ENCODE measurements at regions not wholly inside any gene's neighbourhood (a gene's known extent, or its start where the extent isn't known, plus 50 kb on each side); places are given as distances from the start of the nearest gene placed in this dataset.

DNA sequence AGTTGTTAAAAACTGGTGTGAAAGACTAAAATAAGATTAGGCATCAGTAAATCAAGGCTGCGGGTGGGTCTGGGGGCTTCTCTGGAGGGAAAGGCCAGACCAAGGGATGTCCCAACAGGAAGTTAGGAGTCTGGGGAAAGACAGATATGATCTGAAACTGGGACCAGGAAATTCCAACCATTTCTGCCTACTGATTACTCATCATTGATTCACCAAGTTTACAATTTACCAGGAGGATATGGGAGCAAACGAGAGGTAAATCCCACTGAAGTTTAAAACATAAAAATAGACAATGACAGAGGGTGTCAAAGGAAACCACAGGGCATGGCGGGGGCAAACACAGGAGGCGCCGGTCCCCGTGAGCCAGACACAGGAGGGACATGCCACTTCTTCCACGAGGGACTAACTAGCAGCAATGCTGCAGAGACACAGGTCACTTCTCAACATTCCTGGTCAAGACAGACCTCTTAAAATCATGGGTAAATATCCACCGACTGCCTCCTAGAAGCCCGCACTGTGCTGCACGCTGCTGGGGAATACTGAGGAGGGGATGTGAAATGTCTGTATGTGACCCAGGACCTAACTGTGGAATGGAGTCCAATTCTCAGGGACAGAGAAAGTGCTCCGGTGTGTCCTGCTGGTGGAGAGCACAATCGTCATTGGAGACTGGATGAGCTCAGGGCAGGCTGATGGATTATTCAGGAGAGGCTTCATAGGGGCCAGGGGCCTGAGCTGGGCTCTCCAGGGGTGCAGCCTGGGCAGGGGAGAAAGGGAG, 153.4 kb upstream of the KLF14 start:
- Histone ChIP-seq H3K4me1 (ENCODE audit: control insufficient read depth, insufficient read depth, low read length) (peaks cover 3% of the 10 kb centered on the region), H3K36me3 (ENCODE audit: control insufficient read depth, insufficient read depth, low read length) (no peaks in the 10 kb centered on the region), H3K27ac (ENCODE audit: low read length) (no peak overlapping the region), H3K27me3 (ENCODE audit: control insufficient read depth, insufficient read depth, low read length) (peaks cover 3% of the 10 kb centered on the region), H3K9me3 (replicated peaks; ENCODE audit: control insufficient read depth, low read depth, low read length) (no peaks in the 10 kb centered on the region), H3K4me3 (ENCODE audit: low read length) (no peak overlapping the region)
- DNase-seq, result no peak
- WGBS (ENCODE audit: insufficient coverage), result 63% methylated on average over 7 of the region's 12 CpGs

DNA sequence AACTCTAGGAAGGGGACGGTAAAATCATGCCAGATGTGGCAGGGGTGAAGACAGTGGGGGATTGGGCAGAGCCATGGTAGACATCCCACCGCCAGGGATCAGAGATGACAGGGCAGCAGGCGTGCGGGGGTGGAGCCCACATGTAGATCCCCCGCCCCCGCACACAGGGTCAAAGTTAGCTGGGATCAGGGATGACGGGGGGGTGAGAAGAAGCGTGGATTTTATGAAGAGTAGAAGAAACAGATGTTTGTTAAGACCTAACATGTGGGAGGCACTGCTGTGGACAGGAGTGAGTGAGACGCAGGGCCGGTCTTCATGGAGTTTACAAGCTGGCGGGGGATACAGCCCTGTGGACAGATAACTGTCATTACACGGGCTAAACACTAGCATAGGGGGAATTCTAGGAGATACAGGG, 154.0 kb upstream of the KLF14 start:
- H3K4me1 ChIP-seq (ENCODE audit: control insufficient read depth, insufficient read depth, low read length), result peaks cover 3% of the 10 kb centered on the region
- no peak overlapping the region for H3K27ac ChIP-seq (ENCODE audit: low read length)
- peaks cover 2% of the 10 kb centered on the region for H3K27me3 ChIP-seq (ENCODE audit: control insufficient read depth, insufficient read depth, low read length)
- DNase-seq, result no peak
- H3K4me3 ChIP-seq (ENCODE audit: low read length), result no peak overlapping the region
- 56% methylated on average over 11 of the region's 12 CpGs for WGBS (ENCODE audit: insufficient coverage)
- no peaks in the 10 kb centered on the region for H3K9me3 ChIP-seq (replicated peaks; ENCODE audit: control insufficient read depth, low read depth, low read length)
- H3K36me3 ChIP-seq (ENCODE audit: control insufficient read depth, insufficient read depth, low read length), result no peaks in the 10 kb centered on the region

DNA sequence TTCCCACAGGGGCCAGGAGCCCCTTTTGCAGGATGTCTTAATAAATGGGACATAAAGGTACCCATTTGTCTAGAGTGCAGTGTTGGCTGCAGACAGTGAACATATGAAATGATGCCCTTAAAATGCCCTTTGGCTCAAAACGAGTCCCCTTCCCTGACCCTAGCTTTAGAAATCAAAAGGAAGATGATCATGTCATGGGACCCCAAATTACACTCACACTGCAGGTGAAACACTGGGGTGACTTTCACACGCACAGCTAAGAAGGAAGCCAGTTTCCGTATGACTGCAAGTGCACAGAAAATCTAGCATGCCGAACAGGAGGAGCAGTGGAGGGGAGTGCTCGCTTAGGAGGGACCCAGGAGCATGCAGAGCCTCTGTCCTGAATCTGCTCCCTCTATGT, 154.5 kb upstream of the KLF14 start:
- no peak overlapping the region for H3K27ac ChIP-seq (ENCODE audit: low read length)
- no peaks in the 10 kb centered on the region for H3K9me3 ChIP-seq (replicated peaks; ENCODE audit: control insufficient read depth, low read depth, low read length)
- WGBS (ENCODE audit: insufficient coverage), result 67% methylated on average over 4 of the region's 5 CpGs
- peaks cover 2% of the 10 kb centered on the region for H3K27me3 ChIP-seq (ENCODE audit: control insufficient read depth, insufficient read depth, low read length)
- no peak for DNase-seq
- H3K4me1 ChIP-seq (ENCODE audit: control insufficient read depth, insufficient read depth, low read length), result peaks cover 3% of the 10 kb centered on the region
- H3K36me3 ChIP-seq (ENCODE audit: control insufficient read depth, insufficient read depth, low read length), result no peaks in the 10 kb centered on the region
- H3K4me3 ChIP-seq (ENCODE audit: low read length), result no peak overlapping the region

DNA sequence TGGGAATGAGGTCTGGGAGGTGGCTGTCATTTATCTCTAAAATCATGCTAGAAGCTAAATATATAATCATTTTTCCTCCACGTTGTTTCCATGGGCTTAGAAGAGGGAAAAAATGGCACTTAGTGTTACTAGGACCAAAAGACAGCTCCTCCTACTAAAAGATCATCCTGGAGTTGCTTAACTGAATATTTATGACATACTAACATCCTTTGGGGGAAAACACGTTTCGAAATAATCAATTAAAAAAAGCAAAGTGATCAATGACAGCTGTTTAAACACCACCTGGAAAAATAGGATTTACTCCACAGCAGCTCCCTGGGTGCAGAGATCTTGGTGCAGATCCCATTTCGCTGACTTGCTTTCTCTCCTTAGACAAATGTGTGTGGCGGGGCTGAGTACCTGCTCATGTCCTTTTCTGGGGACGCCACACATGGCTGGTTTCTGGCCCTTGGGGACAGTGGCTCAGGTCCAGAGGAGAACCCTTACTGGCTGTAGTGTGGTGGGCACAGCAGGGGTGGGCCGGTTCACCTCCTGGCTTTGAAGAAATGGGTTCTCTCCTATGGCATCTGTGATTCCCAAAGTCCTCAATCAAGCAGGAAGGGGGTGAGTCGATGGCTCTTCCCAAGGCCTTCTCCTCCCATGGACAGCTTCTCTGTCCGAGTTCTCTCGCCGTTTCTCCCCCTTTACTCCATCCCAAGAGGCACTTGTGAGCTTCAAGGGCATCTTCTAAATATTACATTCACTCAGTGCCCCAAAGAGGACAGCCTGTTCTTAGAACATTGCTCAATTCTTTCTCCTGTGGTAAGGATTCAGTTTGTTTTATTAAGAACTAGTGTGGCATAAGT, 156.4 kb upstream of the KLF14 start:
- WGBS (ENCODE audit: insufficient coverage), result 60% methylated on average over 1 of the region's 11 CpGs
- H3K27me3 ChIP-seq (ENCODE audit: control insufficient read depth, insufficient read depth, low read length), result peaks cover 2% of the 10 kb centered on the region
- no peak overlapping the region for H3K4me3 ChIP-seq (ENCODE audit: low read length)
- no peak for DNase-seq
- peaks cover 3% of the 10 kb centered on the region for H3K4me1 ChIP-seq (ENCODE audit: control insufficient read depth, insufficient read depth, low read length)
- H3K36me3 ChIP-seq (ENCODE audit: control insufficient read depth, insufficient read depth, low read length), result no peaks in the 10 kb centered on the region
- H3K27ac ChIP-seq (ENCODE audit: low read length), result no peak overlapping the region
- H3K9me3 ChIP-seq (replicated peaks; ENCODE audit: control insufficient read depth, low read depth, low read length), result no peaks in the 10 kb centered on the region

DNA sequence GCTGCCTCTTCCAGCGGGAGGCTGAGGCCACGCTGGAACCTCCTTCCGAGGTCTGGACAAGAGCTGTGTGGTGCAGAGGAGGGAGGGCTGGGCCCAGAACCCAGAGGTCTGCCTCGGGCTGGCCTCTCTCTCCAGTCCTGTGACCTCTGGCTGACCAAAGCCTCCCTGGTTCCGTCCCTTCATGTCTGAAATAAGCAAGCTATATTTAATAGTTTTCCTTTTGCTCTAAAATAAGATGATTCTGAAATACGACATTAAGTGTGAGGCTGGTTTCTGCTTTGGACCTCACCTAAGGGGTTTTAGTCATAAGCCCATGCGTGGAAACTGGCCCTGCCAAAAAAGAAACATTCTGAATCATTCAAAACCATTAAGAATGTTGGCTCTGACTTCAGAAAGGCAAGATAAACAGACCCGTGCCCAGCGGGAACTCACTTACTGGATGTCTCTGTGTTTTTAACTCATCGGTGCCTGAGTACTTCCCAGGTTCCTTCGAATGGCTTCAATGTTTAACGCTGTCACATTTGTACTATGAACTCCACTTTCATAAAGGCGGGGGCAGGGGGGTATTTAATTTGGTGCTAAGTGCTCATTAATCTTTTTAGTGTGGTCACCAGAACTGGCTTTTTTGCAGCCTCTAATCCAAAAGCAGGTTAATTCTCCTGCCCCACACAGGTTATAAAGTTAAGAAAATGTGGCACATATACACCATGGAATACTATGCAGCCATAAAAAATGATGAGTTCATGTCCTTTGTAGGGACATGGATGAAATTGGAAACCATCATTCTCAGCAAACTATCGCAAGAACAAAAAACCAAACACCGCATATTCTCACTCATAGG, 157.5 kb upstream of the KLF14 start:
- 33% methylated on average over 6 of the region's 15 CpGs for WGBS (ENCODE audit: insufficient coverage)
- H3K36me3 ChIP-seq (ENCODE audit: control insufficient read depth, insufficient read depth, low read length), result no peaks in the 10 kb centered on the region
- no peak overlapping the region for H3K4me3 ChIP-seq (ENCODE audit: low read length)

DNA sequence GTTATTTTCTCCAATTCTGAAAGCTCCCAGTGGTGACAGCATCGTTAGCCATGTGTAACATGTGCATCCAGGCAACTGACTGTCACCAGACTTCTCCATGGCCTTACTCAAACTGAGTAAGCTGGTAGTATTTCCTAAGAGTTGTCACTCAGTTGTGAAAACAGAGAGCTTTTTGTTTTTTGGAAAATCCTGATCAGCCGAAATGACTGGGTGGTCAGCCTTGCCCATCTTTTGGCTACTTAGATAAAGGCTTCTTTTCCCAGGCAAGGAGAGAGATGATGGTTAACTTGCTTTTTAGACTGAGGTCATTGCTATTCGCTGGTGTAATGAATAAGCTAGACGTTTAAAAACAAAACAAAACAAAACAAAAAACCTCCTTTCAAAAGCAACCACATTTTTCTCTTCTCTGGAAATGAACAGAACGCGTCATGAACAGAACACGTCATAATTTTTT, 159.5 kb upstream of the KLF14 start:
- H3K27me3 ChIP-seq (ENCODE audit: control insufficient read depth, insufficient read depth, low read length), result no peaks in the 10 kb centered on the region
- H3K4me3 ChIP-seq (ENCODE audit: low read length), result no peak overlapping the region
- H3K4me1 ChIP-seq (ENCODE audit: control insufficient read depth, insufficient read depth, low read length), result peaks cover 7% of the 10 kb centered on the region
- no peak overlapping the region for H3K27ac ChIP-seq (ENCODE audit: low read length)
- H3K9me3 ChIP-seq (replicated peaks; ENCODE audit: control insufficient read depth, low read depth, low read length), result no peaks in the 10 kb centered on the region
- DNase-seq, result no peak
- WGBS (ENCODE audit: insufficient coverage), result 80% methylated on average over 4 of the region's 7 CpGs
- no peaks in the 10 kb centered on the region for H3K36me3 ChIP-seq (ENCODE audit: control insufficient read depth, insufficient read depth, low read length)

More for the DNA sequence above, 157.5 kb upstream of the KLF14 start:
- DNase-seq, result peak; percentile 71
- Histone ChIP-seq H3K4me1 (ENCODE audit: control insufficient read depth, insufficient read depth, low read length) (peaks cover 3% of the 10 kb centered on the region), H3K27ac (ENCODE audit: low read length) (no peak overlapping the region), H3K9me3 (replicated peaks; ENCODE audit: control insufficient read depth, low read depth, low read length) (no peaks in the 10 kb centered on the region), H3K27me3 (ENCODE audit: control insufficient read depth, insufficient read depth, low read length) (peaks cover 2% of the 10 kb centered on the region)

DNA sequence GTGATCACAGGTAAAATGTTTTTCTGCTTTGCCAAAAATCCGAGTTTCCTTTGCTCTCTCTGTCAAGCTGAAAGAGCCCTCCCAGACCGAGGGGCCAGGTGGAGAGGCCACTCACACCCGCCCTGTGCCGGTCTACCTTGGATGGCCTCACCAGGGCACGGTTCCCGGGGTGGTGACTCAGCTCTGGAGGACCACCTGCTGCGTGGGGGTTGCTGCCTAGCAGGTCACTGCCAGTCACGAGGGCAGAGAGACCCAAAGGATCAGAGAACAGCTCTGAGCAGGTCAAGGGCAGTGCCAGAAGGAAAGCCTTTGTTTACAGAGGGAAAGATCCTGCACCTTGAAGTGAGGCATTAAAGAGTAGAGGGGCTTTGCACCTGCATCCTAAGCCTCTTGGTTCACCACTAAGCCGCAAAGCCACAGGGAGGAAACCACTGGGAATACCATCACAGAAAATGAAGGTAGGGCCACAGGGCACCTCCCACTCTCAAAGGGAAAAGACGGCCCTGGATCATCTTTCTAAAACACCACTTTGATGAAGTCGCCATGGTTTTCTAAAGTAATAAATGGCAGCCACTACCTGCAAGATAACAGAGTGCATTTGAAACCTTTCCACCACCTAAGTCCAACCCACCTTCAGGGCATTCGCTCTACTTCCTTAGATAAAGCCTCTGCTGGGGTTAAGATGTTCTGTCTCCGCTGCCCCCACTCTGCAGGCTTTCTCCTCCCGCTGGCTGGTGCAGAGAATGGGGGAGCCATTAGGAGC, 160.3 kb upstream of the KLF14 start:
- Histone ChIP-seq H3K27me3 (ENCODE audit: control insufficient read depth, insufficient read depth, low read length) (no peaks in the 10 kb centered on the region), H3K4me1 (ENCODE audit: control insufficient read depth, insufficient read depth, low read length) (peaks cover 7% of the 10 kb centered on the region), H3K36me3 (ENCODE audit: control insufficient read depth, insufficient read depth, low read length) (no peaks in the 10 kb centered on the region), H3K27ac (ENCODE audit: low read length) (no peak overlapping the region), H3K4me3 (ENCODE audit: low read length) (no peak overlapping the region), H3K9me3 (replicated peaks; ENCODE audit: control insufficient read depth, low read depth, low read length) (no peaks in the 10 kb centered on the region)
- DNase-seq, result peak; percentile 31
- 38% methylated on average over 8 of the region's 14 CpGs for WGBS (ENCODE audit: insufficient coverage)

DNA sequence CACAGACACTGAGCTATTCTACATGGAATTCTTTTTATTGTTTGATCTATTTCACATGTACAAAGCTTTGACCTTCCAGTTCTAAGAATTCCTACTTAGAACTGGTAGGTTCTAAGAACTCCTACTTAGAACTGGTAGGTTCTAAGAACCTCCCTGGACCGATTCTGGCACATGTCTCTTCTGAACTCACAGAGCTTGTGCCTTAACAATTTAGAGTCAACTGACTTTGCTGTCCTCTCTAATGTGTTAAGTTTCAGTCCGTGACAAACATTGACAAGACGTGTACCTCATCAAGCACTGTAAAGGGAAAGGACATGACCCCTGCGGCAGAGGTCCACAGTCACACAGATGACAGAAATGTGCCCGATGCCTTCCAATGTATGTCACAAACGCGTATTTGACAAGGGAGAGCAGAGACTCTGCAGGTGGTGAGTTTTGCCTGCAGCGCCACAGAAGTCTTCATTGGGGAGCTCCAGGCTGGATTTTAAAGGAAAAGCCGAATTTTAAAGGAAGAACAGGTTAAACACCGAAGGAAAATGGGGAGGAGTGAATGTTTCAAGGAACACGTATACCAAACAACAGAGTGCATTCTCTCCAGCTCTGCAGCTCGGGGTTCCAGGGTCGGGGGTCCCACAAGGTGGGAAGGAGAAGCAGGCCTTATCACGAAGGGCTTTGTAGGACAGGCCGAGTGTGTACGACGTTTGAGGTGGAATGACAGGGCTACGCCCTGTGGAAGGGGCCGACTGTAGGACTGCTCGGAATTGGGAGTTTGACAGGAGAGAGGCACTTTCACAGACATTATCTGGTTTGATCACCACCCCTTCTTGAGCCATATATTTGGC, 161.1 kb upstream of the KLF14 start:
- Histone ChIP-seq H3K4me1 (ENCODE audit: control insufficient read depth, insufficient read depth, low read length) (peaks cover 7% of the 10 kb centered on the region), H3K36me3 (ENCODE audit: control insufficient read depth, insufficient read depth, low read length) (no peaks in the 10 kb centered on the region), H3K27me3 (ENCODE audit: control insufficient read depth, insufficient read depth, low read length) (no peaks in the 10 kb centered on the region), H3K4me3 (ENCODE audit: low read length) (no peak overlapping the region), H3K9me3 (replicated peaks; ENCODE audit: control insufficient read depth, low read depth, low read length) (no peaks in the 10 kb centered on the region), H3K27ac (ENCODE audit: low read length) (no peak overlapping the region)
- no peak for DNase-seq
- 69% methylated on average over 20 of the region's 20 CpGs for WGBS (ENCODE audit: insufficient coverage)
